Fibroblast of gingiva (primary cell): ENCODE measurements at regions not wholly inside any gene's neighbourhood (a gene's known extent, or its start where the extent isn't known, plus 50 kb on each side); places are given as distances from the start of the nearest gene placed in this dataset.

Experiments
- DNase-seq: peaks from one replicate; pipeline ENCODE4 v3.0.0-alpha.2; 2011; ENCODE audit warnings: low read depth

DNA sequence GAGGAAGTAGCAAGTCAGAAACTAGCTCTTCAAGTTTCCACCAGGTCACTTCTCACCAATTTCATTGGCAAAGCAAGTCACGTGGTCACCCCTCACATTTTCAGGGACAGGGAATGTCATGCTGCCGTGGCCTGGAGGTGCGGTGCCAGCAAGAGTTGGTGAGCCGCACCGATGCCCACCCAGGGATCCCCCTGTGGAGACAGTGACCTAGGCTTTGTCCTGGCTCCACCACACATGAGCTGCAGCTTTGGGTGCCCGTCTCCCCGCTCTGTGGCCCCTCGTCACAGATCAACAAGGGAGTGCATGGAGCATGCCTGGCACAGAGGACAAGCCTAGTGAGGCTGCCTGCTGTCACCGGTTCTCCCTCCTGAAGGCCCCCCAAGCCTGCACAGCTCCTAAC, 226.7 kb upstream of the PPP2R2D start:
- DNase-seq: no peak

DNA sequence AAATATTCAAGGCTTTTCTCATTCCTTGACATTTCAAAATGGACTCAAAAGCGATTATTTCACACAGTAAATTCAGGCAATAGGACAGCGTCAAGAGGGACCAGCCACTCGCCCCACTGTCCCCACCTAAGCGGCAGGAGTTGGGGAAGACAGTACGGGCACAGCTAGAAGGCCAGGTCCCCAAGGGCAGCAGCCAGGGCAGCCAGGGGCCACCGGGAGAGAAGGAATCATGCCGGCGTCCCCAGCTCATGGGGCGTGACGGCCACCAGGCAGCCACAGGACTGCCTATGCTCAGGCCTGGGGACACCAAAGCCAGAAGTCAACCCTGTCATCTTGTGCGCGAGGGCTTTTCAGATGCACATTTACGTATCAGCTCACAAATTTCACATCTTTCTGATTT, 225.7 kb upstream of the PPP2R2D start:
- no peak for DNase-seq

DNA sequence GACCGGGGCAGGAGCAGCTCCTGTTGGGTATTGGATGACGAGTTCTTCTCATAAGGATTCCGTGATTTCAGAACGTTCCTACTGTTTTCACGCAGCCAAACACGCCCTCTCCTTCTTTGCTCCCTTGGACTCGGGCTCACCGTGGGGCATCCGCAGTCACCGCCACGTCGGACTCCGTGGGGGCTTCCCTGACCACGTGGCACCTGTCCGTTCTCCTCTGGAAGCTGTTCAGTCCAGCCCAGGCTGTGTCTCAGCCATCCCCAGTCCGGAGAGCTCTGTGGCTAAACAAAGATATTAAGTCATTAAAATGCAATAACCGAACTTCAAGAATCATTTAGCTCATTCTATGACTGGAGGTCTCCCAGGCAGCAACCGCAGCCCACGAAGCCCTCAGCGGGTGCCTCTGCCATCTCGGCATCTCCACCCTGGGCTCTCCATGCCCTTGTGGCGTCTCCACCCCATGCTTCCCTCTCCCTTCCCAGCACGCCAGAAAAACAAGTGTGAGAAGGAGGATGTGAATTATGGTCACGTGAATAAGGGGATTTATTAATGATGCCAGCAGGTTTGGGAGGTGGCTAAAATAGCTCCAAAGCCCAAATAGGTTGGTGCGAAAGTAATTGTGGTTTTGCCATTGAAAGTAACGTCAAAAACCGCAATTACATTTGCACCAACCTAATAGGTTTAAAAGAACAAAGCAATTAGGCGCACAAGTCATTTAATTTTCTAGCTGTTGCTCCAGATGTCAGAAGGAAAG, 224.6 kb upstream of the PPP2R2D start:
- DNase-seq: no peak

DNA sequence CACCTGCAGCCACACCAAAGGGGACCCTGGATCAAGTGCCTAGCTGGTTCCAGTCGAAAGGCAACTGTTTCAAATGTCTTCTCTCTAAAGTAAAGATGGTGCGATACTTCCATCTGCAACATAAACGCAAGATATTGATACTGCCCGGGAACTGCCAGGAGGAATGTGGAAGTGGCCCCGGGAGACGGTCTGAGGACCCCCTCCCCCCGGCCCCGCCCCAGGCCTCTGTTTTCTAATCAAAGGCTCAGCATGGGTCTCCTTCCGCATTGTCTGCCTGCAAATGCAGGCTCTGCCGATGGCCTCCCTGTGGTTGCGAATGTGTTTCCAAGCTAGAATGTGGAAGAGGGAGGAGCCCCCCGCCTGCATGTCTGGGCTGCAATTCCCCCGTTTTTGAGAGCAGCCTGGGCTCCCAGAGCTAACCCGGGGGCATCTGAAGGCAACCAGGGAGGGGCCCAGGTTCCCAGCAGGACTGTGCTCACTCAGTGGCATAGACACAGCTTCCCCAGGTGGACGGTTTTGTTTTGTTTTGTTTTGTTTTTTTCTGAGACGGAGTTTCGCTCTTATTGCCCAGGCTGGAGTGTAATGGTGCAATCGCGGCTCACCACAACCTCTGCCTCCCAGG, 223.9 kb upstream of the PPP2R2D start:
- DNase-seq: no peak

DNA sequence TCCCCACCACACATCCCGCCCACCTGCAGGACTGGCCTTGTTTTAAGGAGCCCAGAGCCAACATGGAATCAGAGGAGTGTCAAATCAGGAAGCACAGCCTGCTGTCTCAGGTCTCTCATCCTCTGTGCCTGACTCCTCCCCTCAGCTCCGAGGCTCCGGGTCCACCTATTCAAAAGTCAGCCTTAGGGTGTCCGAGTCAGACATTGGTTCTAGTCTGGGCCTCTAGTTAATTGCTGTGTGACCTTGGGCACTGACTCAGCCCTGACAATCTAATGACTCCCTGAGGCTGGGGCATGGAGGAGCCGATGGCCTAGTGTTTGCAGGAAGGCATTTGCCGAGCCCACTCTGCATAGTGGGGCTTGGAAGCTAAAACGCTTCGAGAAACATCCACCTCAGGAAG, 223.1 kb upstream of the PPP2R2D start:
- DNase-seq: no peak

DNA sequence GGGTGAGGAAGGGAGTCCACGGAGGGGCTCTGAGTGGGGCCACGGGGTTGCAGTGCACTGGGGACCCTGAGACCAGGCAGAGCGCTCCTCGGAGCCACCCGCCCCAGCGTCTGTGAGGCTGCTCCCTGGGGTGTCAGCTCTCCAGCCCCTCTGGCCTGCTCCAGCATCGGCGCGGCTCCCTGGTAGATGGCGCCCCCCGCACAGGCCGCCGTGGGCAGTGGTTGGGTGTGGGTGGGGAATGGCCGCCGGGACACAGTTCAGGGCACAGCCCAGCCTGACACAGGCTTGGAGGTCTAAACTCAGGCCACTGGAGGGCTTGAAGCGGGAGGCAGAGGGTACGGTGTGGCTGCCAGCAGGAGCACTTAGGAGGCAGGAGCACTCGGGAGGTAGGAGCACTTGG, 222.6 kb upstream of the PPP2R2D start:
- no peak for DNase-seq

DNA sequence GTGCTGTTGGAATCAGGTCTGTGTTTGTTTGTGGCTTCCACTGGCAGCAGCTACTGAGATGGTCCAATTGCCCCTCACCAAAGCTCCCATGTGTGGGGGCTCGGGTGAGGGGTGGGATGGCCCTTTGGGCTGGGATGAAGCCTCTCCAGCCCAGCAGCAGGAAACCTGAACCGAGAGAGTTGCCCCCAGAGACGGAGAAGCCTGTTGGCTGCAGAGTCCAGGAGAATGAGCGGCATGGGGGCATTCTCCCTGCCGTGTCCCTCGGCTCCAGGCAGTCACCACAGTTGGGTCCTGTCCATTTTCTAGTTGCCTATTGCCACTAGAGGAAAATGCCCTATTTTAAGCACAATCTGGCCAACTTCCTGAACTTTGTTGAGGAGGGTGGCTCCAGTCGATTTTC, 222.2 kb upstream of the PPP2R2D start:
- DNase-seq: no peak

DNA sequence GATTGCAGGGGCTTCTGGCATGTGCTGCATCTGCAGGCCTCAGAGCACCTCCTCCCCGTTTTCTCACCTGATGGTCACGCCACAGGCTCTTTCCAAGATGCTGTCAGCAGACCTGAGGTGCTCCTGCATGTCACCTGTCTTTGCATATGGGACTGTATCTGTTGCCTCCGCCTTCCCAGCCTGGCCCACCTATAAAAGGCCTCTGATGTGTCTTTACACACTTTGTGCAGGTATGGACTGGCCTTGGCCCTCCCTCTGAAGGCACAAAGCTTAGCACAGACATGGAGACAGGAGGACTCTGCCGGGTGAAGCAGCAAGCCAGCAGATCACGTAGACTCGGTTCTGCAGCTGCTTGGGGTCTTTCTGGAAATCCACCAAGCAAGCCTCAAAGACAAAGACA, 220.9 kb upstream of the PPP2R2D start:
- DNase-seq: no peak

DNA sequence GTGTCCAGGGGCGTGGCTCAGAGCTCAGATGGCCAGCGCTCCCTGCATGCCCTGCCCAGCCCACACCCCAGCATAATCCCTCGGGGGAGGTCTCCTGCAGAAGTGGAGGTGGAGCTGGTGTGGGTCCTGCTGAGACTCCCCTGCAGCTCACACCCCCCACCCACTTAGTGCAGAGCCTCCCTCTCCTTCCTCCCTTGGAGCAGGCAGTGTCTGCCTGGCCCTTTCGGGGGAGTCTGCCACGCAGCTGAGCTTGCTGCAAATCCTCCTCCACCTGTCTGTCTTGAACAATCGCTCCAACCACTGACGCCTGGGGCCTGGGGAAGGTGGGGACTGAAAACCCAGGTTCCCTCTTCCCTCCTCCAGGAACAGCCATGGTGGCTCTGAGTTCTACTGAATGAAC, 219.7 kb upstream of the PPP2R2D start:
- DNase-seq: no peak

DNA sequence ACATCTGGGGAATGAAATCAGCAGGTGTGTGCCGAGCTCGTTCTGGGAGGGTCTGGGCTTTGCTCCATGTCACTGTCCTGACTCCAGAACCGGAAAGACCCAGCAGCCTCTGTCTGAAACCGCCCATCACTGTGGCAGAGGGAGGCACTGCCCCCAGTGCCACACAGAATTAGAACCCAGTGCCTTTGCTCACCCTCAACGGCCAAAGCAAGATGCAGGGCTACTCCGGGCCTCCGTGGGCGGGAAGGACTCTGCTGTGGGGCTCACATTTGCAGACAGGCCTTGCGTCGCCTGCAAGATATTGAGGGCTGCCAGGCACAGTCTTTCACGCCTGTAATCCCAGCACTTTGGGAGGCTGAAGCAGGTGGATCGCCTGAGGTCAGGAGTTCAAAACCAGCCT, 219.2 kb upstream of the PPP2R2D start:
- DNase-seq: no peak

DNA sequence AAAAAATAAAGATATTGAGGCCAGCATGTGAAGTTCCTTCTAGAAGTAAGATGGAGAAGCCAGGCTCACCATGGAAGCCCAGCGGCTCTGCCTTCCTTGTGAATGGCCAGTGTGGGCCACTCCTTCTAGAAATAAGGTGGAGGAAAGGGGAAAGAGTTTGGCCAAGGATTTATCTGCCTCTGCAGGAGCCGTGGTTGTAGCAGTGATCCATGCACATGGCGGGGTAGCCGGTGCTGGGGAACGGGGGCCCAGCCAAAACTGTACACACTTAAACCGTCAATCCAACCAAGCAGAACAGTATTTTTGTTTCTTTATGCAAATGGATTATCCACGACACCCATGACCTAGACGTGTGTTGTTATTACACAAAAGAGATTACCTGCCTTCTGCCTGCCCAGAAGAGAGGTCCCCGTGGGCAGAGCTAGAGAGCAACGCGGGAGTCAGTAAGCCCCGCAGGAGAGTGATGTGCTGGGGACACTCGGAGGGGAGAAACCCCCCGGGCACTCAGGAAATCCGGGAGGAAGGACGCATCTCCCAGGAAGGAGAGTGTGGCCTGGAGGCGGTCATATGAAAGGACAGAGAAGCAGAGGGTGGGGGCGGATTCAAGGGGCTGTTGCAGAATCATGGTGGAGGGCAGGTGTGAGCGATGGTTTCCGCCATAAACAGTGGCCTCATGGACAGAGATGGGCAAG, 218.4 kb upstream of the PPP2R2D start:
- no peak for DNase-seq

DNA sequence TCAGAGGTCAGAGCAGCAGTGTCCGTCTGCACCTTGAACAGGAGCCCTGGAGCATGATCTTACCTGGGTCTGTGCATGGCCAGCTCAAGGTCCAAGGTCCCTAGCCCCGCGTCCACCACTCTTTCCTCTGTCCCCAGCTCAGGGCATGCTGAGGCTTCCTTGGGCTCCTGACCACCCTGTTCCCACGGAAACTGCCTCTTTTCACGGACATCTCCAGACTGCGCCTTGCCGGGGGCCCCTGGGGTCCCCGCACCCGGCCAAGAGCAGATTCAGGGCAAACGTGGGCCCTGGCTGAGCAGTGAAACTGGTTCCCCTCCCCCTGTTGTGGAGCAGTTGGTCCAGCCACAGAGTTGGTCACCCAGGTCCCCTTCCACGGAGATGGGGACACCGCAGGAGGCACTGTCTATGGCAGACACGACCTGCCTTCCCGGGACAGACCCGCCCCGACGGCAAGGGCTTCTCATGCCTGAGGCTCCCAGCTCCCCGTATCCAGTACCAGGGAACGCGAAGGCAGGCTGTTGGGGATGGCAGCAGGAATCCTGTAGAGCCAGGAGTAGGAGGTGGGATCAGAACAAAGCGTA, 217.4 kb upstream of the PPP2R2D start:
- no peak for DNase-seq

DNA sequence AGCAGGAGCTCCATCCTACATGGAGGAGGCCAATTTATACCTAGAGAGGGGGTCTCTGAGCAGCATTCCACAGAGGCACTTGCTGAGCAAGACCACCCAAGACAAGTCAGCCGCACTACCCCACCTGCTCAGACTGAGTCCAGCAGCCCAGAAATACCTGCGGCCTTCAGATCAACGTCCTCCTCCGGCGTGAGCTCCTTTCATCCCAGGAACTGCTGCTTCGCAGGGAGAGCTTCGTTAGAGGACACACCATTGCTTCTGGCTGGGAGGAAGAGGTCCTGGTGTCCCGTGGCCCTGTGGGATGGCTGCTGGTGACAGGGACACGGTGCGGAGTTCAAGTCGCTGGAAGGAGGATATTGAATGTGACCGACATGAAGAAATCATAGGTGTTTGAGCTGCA, 216.9 kb upstream of the PPP2R2D start:
- no peak for DNase-seq

DNA sequence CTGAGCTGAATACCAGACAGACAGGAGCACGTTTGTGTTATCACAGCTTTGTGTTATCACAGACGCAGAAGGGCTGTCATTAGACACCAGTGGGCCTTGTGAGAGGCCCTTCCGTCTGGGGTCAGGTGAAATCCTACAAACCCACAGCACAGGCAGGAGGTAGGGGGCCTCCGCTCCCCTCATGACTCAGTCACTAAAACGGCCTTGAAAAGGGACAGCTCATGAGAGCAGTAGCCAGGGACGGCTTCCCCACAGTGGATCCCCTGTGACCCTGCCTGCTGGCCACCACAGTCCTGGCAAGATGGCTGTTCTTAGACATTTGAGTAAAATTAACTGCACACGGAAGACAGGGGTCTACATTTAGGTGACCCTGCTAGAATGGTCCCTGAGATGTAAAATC, 215.8 kb upstream of the PPP2R2D start:
- no peak for DNase-seq

DNA sequence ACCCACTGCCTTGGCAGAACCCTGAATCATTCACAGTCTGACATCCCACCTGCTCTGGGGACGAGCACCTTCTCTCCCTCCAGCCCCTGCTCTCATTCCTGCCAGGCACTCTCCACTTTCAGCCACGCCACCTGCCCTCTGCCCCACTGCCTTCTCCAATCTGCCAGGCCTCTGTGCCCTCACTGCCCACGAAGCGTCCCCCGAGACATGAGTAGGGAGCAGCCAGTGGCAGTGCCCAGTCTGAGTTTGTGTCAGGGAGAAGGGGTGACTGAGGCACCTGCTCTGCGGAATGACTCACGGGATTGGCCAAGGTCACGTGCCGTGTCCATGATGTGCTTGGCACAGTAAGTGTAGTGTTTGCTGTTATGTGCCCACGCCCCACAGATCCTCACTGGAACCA, 215.2 kb upstream of the PPP2R2D start:
- no peak for DNase-seq

DNA sequence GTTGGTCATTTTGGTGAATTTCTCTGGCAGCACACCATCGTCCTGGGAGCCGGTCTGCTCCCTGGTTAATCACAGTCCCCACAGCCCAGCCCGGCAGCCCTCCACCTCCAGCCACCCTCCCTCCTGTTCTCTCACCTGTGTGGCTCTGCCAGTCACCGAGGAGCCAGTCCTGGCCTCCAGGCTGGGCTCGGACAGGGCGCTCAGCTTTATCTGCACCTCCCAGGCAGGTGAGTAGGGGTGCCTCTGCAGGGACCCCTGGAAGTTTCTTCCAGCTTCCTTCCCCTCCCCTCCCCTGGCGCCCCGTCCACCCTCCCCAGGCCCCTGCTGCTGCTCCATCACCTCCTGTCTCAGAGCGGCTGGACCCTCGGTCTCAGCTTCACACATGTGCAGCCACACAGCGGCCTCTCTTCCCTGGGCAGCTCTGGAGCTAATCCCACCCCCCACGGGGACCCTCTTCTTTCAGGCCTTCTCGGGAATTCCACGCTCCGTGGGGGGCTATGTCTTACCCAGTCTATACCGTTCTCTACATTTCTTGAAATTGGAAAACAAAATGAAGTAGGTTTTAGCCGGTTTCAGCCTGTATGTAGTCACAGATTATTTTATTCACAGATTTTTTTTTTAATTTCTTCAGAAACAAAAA, 213.9 kb upstream of the PPP2R2D start:
- DNase-seq: no peak

DNA sequence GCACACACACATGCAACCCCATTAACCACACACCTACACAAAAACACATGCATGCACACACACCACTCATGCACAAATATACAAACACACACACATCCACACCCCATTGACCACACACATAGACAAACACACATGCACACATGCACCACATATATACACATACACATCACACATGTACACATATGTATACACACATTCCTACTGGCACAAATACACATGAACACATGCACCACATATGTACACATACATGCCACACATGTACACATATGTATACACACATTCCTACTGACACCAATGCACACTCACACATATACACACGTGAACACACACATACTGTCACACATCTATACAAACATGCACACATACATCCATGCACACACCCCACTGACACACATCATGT, 212.5 kb upstream of the PPP2R2D start:
- DNase-seq: no peak

DNA sequence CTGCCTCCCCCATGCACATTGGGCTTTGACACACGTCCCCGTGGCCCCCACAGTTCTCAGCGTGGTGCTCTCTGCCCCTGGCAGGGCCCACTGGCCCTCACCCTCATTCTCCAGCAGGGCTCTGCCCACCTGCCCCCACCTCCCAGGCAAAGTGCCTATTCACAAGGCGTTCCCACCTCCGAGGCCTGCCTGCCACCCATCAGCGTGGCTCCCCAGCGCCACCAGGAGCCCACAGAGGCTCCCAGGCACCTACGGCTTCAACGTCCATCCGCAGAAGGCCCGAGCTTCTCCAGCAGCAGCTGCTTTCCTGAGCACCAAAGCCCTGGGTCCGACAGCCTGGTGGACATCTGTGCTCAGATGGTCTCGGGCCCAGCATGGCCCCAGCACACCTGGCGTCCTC, 211.8 kb upstream of the PPP2R2D start:
- DNase-seq: no peak

DNA sequence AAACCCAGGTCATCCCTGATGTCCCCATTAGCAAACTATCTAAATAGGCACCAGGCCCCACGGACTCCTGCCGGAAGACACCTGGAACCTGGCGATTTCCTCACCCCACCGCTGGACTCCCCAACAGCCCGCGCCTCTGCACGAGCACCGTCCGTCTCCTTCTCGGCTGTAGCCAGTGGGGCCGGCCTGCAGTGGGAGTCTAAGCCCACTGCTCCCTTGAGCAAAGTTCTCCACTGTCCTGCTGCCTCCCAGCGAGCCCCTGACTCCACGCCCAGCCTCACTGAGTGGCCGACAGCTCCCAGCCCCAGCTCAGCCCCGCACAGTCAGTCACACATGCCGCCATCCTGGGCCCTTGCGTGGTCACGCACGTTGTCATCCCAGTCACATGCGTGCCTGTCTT, 211.3 kb upstream of the PPP2R2D start:
- DNase-seq: no peak

DNA sequence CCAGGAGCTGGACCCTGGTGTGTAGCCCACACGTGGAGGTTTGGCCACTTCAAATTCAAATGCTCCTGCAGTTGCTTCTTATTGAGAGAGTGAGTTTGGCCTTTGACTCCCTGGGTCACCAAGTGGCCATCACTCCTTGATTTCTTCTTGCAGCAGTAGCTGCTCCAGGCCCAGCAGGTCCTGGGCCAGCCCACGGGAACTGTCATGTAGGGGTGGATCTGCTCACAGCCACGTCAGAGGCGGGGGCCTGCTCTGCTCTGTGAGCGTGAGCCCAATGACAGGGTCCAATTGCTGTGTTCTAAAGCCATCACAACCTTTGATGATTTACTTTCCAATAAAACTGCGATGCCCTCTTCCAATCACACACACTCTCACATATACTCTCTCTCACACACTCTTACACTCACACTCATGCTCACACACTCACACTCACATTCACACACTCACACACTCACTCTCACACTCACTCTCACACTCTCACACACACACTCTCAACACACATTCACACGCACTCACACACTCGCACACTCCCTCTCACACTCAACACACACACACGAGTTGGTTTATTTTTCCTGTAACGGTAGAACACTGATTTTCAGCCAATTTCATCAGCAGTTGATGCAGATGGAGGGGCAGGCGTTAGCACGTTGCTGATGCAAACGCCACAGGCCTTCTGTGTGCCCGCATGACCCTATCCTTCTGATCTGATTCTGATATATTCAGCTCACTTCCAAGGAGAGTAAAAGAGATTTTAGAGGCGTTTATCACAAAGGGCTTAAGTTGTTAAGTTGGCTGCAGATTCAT, 210.7 kb upstream of the PPP2R2D start:
- no peak for DNase-seq

DNA sequence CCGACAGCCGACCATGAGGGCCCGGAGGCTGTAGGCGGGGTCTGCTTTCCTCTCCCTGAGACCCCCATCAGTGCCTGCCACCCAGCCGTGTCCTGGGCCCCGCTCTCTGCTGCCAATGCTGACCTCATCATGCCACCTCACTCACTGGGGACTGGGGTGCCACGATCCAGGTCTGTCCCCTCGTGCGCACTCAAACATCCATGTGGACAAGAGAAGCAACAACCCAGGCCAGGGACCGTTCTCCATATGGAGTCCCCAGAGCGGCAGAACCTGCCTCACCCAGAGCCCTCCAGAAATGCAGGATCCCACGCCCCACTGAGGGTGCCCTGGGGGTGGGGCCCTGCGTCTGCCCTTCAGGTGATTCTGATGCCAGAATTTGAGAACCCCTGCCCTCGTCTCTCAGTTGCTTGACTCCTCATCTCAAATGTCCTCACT, 210.0 kb upstream of the PPP2R2D start:
- DNase-seq: no peak
